ENCODE measurements at regions not wholly inside any gene's neighbourhood (a gene's known extent, or its start where the extent isn't known, plus 50 kb on each side); places are given as distances from the start of the nearest gene placed in this dataset.

DNA sequence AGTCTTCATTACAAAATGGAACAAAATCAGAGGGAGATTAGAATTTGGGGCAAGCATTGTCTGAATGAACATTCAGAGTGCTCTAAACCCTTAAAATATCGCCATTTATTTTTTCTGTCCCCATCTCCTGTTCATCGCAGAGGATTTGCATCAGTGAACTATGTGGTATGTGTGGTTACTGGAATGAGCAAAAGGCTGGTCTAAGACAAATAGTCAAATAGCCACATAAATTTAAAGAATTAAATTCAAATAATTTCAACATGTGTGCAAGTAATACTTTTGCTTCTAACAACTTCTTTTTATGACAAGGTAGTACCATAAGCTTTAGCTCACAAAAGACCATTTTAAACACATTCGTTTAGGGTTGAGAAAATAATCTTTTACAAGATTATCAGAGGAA, 82.6 kb upstream of the ST8SIA3 start:
- H3K4me3 Mint-ChIP-seq: no peak overlapping the region
- H3K9me3 Mint-ChIP-seq: no peaks in the 10 kb centered on the region
- no peaks in the 10 kb centered on the region for H3K27me3 Mint-ChIP-seq (ENCODE audit: low read depth)
- DNase-seq (ENCODE audit: low spot score): no peak
- no peak overlapping the region for H3K27ac Mint-ChIP-seq
- no peaks in the 10 kb centered on the region for H3K4me1 Mint-ChIP-seq (ENCODE audit: low read depth)
- no peaks in the 10 kb centered on the region for H3K36me3 Mint-ChIP-seq (ENCODE audit: low read depth)

DNA sequence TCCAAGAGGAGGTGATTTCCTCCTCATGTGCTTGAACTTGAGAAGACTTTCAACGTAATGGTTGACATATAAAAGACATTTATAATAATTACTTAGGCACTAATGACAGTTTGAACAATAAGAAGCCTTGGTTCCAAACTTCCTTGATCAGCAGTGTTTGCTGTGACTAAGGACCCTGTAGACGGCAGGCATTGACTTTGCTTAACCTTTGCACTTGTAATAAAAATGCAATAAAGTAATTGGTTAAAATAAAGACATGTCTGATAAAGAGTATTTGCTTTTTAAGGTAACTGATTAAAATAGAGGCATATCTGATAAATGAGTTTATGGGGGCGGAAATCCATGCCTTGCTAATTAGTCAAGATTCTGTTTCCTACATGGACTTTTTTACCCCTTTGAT, 82.2 kb upstream of the ST8SIA3 start:
- H3K9me3 Mint-ChIP-seq: no peaks in the 10 kb centered on the region
- H3K27ac Mint-ChIP-seq: no peak overlapping the region
- DNase-seq (ENCODE audit: low spot score): no peak
- no peaks in the 10 kb centered on the region for H3K4me1 Mint-ChIP-seq (ENCODE audit: low read depth)
- no peaks in the 10 kb centered on the region for H3K36me3 Mint-ChIP-seq (ENCODE audit: low read depth)
- no peaks in the 10 kb centered on the region for H3K27me3 Mint-ChIP-seq (ENCODE audit: low read depth)
- H3K4me3 Mint-ChIP-seq: no peak overlapping the region

DNA sequence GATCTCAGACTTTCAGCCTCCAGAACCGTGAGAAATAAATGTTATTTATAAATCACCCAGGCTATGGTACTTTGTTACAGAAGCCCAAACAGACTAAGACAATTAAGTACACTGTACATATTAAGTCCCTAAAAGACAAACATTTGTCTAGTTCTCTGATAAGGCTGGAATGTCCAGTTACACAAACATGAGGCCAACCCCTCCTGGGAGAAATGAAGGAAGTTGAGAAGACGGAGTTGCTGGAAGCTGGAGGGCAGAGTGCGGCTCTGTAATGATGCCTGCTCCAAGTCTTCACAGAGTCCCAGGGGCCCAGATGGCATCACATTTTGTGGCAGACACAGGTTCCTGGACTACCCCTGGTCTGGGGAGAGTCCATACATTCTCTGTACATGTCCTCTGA, 79.2 kb upstream of the ST8SIA3 start:
- H3K27ac Mint-ChIP-seq: no peak overlapping the region
- no peaks in the 10 kb centered on the region for H3K36me3 Mint-ChIP-seq (ENCODE audit: low read depth)
- no peak overlapping the region for H3K4me3 Mint-ChIP-seq
- H3K27me3 Mint-ChIP-seq (ENCODE audit: low read depth): no peaks in the 10 kb centered on the region
- no peak for DNase-seq (ENCODE audit: low spot score)
- H3K9me3 Mint-ChIP-seq: no peaks in the 10 kb centered on the region
- H3K4me1 Mint-ChIP-seq (ENCODE audit: low read depth): no peaks in the 10 kb centered on the region

DNA sequence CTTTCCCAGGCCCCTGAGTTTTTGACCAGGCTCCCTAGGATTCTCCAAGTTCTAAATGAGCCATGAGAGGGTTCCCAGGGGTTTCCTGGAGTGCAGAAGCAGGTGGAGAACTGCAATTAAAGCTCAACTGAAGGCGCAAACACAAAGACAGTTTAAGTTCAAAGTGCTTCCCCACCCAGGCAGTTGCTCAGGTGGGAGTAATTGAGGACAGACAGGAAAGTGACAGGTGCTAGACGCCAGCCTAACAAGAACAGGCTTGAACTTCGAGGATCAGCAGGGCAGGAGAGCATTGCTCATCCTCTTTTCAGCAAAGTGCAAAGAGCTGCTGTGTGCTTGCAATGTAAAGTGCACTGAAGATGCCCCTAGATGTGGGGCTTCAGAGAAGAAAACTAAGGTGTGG, 77.2 kb upstream of the ST8SIA3 start:
- Mint-ChIP-seq H3K36me3 (ENCODE audit: low read depth) (no peaks in the 10 kb centered on the region), H3K27me3 (ENCODE audit: low read depth) (no peaks in the 10 kb centered on the region), H3K4me3 (no peak overlapping the region), H3K9me3 (no peaks in the 10 kb centered on the region), H3K4me1 (ENCODE audit: low read depth) (no peaks in the 10 kb centered on the region), H3K27ac (no peak overlapping the region)
- DNase-seq (ENCODE audit: low spot score): no peak

DNA sequence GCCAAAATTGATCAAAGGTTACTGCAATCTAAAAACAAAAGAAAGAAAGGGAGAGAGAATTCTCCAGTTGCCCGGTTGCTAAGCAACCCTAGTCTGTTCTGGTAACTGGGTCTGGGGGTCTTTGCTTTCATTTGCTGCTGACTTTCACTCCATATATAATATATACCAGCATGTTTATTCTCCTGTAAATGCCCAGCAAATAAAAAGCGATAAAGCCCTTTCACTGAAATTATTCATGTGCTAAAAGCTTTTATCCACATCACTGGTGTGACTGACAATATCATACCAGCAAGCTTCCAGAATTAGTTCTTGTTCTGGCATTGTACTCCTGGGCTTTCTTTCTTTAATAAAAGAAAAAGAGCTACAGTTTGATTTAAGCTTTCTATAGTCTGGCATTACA, 75.5 kb upstream of the ST8SIA3 start:
- Mint-ChIP-seq H3K27ac (no peak overlapping the region), H3K4me3 (no peak overlapping the region), H3K27me3 (ENCODE audit: low read depth) (no peaks in the 10 kb centered on the region), H3K4me1 (ENCODE audit: low read depth) (no peaks in the 10 kb centered on the region), H3K36me3 (ENCODE audit: low read depth) (no peaks in the 10 kb centered on the region), H3K9me3 (no peaks in the 10 kb centered on the region)
- no peak for DNase-seq (ENCODE audit: low spot score)

DNA sequence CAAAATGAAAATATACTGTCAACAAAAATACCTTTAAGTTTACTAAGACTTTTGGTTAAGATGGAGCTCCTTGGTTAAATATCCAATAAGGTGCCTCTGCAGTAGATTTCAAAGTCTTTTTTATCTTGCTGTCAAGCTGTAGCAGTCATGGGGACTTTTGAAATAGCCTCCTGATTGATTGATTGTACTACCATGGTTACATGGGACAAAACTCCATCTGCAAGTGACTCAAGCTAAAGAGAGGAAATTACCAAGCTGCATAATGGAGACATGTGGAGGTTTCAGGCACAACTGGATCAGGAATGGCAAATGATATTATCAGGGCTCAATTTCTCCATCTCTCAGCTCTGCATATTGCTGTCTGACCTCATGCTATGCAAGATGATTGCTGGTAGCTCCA, 73.4 kb upstream of the ST8SIA3 start:
- H3K4me1 Mint-ChIP-seq (ENCODE audit: low read depth): no peaks in the 10 kb centered on the region
- H3K9me3 Mint-ChIP-seq: peaks cover 4% of the 10 kb centered on the region
- no peak for DNase-seq (ENCODE audit: low spot score)
- H3K27ac Mint-ChIP-seq: no peak overlapping the region
- H3K36me3 Mint-ChIP-seq (ENCODE audit: low read depth): no peaks in the 10 kb centered on the region
- H3K4me3 Mint-ChIP-seq: no peak overlapping the region
- H3K27me3 Mint-ChIP-seq (ENCODE audit: low read depth): no peaks in the 10 kb centered on the region

DNA sequence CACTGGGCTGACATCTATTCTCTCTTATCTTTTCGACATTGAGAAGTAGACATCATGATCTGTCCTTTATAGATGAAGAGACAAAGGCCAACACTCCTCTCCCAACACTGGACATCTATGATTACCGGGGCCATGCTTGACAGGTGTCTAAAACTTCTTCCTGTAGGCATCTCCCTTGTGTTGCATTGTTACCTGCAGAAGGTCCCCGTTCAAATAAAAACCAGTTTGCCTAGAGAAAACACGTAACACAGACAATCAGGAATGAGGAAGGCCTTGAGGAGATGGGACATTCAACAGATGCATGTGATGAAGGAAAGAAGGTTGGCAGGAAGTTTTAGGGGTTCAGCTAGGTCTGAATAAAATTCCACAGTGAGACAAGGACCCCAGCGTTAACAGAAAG, 70.8 kb upstream of the ST8SIA3 start:
- no peak for DNase-seq (ENCODE audit: low spot score)
- Mint-ChIP-seq H3K36me3 (ENCODE audit: low read depth) (no peaks in the 10 kb centered on the region), H3K27me3 (ENCODE audit: low read depth) (no peaks in the 10 kb centered on the region), H3K4me1 (ENCODE audit: low read depth) (no peaks in the 10 kb centered on the region), H3K9me3 (peaks cover 5% of the 10 kb centered on the region), H3K4me3 (no peak overlapping the region), H3K27ac (no peak overlapping the region)

DNA sequence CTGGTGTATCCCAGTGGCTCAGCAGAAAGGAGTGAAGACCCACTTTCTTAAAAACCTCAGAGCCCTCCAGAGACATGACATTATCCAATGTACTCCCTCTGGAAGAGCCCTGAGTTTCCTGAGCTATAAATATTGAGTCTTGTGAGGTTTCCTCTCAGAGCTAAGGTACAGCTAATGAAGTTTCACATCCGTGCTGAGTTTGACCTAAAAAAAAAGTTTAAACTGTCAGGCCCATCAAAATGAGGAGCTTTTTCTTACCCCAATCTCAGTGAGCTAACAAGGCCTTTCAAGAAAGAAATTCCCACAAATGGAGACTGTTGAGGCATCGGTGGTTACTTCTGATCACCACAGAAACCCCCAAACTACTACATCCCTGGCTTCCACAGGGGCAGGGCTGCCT, 65.4 kb upstream of the ST8SIA3 start:
- Mint-ChIP-seq H3K4me3 (no peak overlapping the region), H3K27me3 (ENCODE audit: low read depth) (no peaks in the 10 kb centered on the region), H3K36me3 (ENCODE audit: low read depth) (no peaks in the 10 kb centered on the region), H3K4me1 (ENCODE audit: low read depth) (no peaks in the 10 kb centered on the region), H3K27ac (no peak overlapping the region), H3K9me3 (peaks cover 9% of the 10 kb centered on the region)
- no peak for DNase-seq (ENCODE audit: low spot score)

DNA sequence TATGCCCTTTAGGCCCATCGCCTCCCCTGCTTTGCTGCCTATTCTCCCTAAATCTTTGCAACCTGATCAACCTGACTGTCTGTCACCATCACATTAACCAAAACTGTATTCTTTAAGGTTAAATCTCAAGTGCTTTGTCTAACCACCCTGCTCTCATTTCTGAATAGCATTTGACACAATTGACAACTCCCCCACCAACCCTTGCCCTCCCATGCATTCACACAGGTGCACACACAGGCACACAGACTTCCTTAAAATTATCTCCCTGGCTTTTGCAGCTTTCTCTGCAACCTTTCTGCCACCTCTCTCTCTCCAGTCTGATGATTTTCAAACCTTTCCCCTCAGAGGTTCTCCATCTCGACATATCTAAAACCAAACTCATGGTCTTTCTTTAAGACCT, 64.6 kb upstream of the ST8SIA3 start:
- Mint-ChIP-seq H3K4me3 (no peak overlapping the region), H3K4me1 (ENCODE audit: low read depth) (no peaks in the 10 kb centered on the region), H3K27ac (no peak overlapping the region), H3K9me3 (peaks cover 9% of the 10 kb centered on the region), H3K36me3 (ENCODE audit: low read depth) (no peaks in the 10 kb centered on the region), H3K27me3 (ENCODE audit: low read depth) (no peaks in the 10 kb centered on the region)
- DNase-seq (ENCODE audit: low spot score): no peak

DNA sequence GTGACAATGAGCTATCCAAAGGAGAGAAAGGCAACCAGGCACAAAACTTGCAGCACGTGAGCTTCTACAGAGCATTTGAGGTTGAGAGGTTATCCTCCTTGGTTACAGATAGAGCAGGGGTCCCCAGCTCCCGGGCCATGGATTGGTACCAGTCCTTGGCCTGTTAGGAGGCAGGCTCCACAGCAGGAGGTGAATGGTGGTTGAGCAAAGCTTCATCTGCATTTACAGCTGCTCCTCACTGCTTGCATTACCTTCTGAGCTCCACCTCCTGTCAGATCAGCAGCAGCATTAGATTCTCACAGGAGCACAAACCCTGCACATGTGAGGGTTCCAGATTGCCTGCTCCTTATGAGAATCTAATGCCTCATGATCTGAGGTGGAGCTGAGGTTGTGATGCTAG, 57.8 kb upstream of the ST8SIA3 start:
- Mint-ChIP-seq H3K4me3 (no peak overlapping the region), H3K27ac (no peak overlapping the region), H3K36me3 (ENCODE audit: low read depth) (no peaks in the 10 kb centered on the region), H3K4me1 (ENCODE audit: low read depth) (no peaks in the 10 kb centered on the region), H3K9me3 (peaks cover 1% of the 10 kb centered on the region), H3K27me3 (ENCODE audit: low read depth) (no peaks in the 10 kb centered on the region)
- no peak for DNase-seq (ENCODE audit: low spot score)

DNA sequence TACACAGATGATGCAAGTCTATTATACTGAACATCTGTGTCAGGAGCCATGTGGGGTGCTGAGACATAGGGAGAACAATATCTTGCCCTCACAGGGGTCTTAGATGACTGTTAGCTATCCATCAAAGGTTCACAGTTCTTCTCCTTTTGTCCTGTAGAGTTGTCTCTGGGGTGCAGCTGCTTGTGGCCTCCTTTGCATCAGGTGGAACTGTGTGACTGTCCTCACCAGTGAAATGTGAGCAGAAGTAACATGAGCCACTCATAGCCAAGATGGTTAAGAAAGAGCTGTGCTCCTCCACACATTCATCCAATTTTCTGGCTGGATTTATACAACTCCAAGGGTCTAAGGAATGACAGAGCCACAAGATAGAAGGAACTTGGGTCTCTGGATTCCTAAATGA, 56.0 kb upstream of the ST8SIA3 start:
- Mint-ChIP-seq H3K4me3 (no peak overlapping the region), H3K9me3 (no peaks in the 10 kb centered on the region), H3K4me1 (ENCODE audit: low read depth) (no peaks in the 10 kb centered on the region), H3K27me3 (ENCODE audit: low read depth) (no peaks in the 10 kb centered on the region), H3K36me3 (ENCODE audit: low read depth) (no peaks in the 10 kb centered on the region), H3K27ac (no peak overlapping the region)
- DNase-seq (ENCODE audit: low spot score): no peak

DNA sequence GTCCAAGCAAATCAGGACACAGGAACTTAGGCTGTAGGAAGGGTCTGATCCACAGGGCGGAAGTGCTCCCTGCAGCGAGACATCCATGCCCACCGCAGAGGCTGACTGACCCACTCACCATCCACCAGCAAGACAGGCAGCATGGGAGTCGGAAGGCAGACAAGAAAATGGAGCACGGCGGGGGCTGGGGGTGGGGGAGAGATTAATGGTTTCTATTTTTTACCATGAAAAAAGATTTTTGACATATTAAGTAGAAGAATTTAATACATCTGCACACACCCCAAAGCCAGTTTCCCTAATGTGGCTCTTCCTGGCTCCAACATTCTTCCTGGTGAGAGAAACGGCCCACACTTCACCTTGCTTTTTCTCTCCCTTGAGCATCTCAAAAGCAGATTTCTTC, 55.1 kb upstream of the ST8SIA3 start:
- no peaks in the 10 kb centered on the region for H3K36me3 Mint-ChIP-seq (ENCODE audit: low read depth)
- H3K4me3 Mint-ChIP-seq: no peak overlapping the region
- H3K4me1 Mint-ChIP-seq (ENCODE audit: low read depth): no peaks in the 10 kb centered on the region
- H3K9me3 Mint-ChIP-seq: no peaks in the 10 kb centered on the region
- no peak for DNase-seq (ENCODE audit: low spot score)
- H3K27me3 Mint-ChIP-seq (ENCODE audit: low read depth): no peaks in the 10 kb centered on the region
- no peak overlapping the region for H3K27ac Mint-ChIP-seq

DNA sequence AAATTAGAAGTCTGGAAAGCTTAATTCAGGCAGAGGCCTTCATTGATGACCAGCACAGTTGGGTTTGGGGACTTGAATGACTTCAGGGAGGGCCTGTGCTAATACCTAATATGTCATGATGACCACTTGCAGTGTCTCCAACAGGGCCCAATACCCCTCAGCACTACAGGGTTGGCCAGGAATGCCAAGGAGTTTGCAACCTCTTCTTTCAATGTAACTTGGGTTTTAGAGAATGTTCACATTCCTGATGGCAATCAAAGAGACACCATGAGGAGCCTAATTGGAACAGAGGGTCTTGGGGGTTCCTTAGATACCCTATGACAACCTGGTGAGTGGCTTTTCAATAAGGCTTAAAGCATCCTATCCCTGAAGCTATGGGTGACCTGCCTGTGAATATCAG, 52.4 kb upstream of the ST8SIA3 start:
- no peaks in the 10 kb centered on the region for H3K27me3 Mint-ChIP-seq (ENCODE audit: low read depth)
- no peaks in the 10 kb centered on the region for H3K36me3 Mint-ChIP-seq (ENCODE audit: low read depth)
- H3K9me3 Mint-ChIP-seq: no peaks in the 10 kb centered on the region
- no peaks in the 10 kb centered on the region for H3K4me1 Mint-ChIP-seq (ENCODE audit: low read depth)
- H3K27ac Mint-ChIP-seq: no peak overlapping the region
- DNase-seq (ENCODE audit: low spot score): no peak
- no peak overlapping the region for H3K4me3 Mint-ChIP-seq

DNA sequence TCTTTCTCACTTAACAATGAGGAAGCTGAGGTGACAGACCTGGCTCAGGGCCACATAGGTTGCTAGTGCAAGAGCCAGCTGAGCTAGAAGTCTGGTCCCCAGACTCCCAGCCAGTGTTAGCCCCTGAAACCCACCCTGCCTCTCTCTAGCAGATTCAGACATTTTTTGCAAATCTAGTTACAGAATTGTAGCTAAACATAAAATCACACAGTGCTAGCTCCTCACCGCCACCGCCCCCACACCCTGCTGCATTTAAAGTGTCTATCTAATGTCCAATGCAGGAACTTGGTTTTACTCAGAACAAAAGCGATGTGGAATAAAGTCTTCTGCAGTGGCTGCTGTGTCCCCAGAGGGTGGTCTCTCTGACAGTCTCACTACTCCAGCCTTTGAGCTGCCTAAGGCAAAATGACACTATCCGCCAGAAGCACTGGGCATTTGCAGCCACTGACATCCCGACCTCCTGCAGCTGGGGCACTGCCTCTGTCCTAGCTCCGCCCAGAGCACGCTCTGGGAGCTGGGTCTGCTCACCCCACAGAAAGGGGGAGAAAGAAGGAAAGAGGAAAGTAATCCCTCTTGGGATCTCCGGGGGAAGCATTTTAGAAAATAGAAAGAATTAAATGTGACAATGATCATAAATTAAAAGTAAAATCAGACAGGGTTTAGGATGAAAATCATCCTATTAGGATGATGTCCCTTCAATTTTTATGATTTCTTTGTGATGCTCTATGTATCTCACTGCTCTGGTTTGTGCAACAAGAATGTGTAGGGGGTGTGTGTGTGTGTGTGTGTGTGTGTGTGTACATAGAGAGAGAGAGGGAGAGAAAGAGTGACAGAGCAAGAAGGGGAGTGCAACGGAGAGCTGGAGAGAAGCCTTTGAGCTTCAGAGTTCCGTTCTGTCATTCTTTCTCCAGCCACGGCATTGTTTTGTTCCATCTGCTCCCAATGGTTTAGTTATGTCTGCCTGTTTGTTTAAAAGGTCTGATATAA, 50.5 kb upstream of the ST8SIA3 start:
- H3K9me3 Mint-ChIP-seq: no peaks in the 10 kb centered on the region
- no peaks in the 10 kb centered on the region for H3K36me3 Mint-ChIP-seq (ENCODE audit: low read depth)
- H3K4me1 Mint-ChIP-seq (ENCODE audit: low read depth): no peaks in the 10 kb centered on the region
- H3K27ac Mint-ChIP-seq: no peak overlapping the region
- H3K27me3 Mint-ChIP-seq (ENCODE audit: low read depth): no peaks in the 10 kb centered on the region
- H3K4me3 Mint-ChIP-seq: no peak overlapping the region
- no peak for DNase-seq (ENCODE audit: low spot score)

Measured in T-helper 2 cell treated with Interferon-gamma antibody and Interleukin-4, amounts not matched to agents 5 μg/mL and 100 μg/mL, for 36 hours (primary cell).